SK-N-MC (cell line): ENCODE measurements at regions not wholly inside any gene's neighbourhood (a gene's known extent, or its start where the extent isn't known, plus 50 kb on each side); places are given as distances from the start of the nearest gene placed in this dataset.
"Not testable (repeated sequence)": the region's sequence is repeated elsewhere in the genome, so short reads cannot be mapped to it uniquely, and the experiment has no call there.

Source experiments
- DNase-seq: peaks from one replicate; pipeline ENCODE4 v3.0.0-alpha.2; 2011; ENCODE audit warnings: low read depth, low spot score
- H3K27ac ChIP-seq: fragments of 200-600 bp; sonication (generic); 2 replicates; pipeline ENCODE4 v1.5.1; 2016; ENCODE audit warnings: mixed run types
- H3K36me3 ChIP-seq: fragments of 200-600 bp; sonication (generic); 2 replicates; pipeline ENCODE4 v1.6.1; 2017; ENCODE audit warnings: antibody characterized with exemption, low read length, mixed read lengths; ENCODE audit not compliant: insufficient read depth
- H3K4me3 ChIP-seq: fragments of 200-600 bp; sonication (generic); 2 replicates; pipeline ENCODE4 v1.5.1; 2016
- H3K9ac ChIP-seq: fragments of 200-600 bp; sonication (generic); 2 replicates; pipeline ENCODE4 v1.8.0; 2017; ENCODE audit warnings: mixed run types, mixed read lengths; ENCODE audit not compliant: insufficient read length
- H3K9me3 ChIP-seq: fragments of 200-600 bp; sonication (generic); 2 replicates; pipeline ENCODE4 v1.6.1; 2017; ENCODE audit warnings: low read depth, mild to moderate bottlenecking, antibody characterized with exemption, low read length, moderate library complexity, mixed read lengths
- EZH2 ChIP-seq: fragments of 200-600 bp; sonication (generic); IDR thresholded peaks from one replicate; pipeline ENCODE4 v1.6.1; 2017; ENCODE audit warnings: antibody characterized with exemption
- FOXP2 ChIP-seq: optimal IDR thresholded peaks from 2 replicates; pipeline ENCODE3; 2011; ENCODE audit warnings: mild to moderate bottlenecking, moderate library complexity; ENCODE audit not compliant: insufficient read depth; ENCODE audit errors: extremely low read length, control extremely low read depth
- POLR2AphosphoS5 ChIP-seq: IDR thresholded peaks from 2 replicates; pipeline ENCODE4 v1.6.1; 2012; ENCODE audit warnings: mild to moderate bottlenecking, low read depth, low read length, borderline replicate concordance

DNA sequence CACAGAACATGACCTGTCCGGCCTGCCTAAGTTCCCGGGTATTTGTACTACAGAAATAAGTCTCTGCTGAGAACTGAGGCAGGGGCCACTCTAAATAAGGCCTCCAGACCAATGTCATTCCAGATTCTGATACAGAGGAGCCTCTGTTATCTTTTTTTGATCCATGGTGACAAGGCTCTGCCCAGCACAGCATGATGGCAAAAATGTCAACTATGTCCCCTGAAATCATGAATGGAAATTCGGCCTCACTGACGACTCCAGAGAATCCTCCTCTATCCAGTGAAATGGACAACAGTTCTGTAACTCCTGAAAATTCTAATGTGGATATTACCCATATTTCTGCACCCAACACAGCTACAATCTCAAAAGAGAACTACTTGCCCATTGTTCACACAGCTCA is 335.0 kb downstream of the DNAH5 start:
- H3K9me3 ChIP-seq = no peaks in the 10 kb centered on the region
- H3K9ac ChIP-seq = no peak overlapping the region
- DNase-seq = no peak
- H3K4me3 ChIP-seq = no peak overlapping the region
- no peak for TF ChIP-seq FOXP2
- no peak for TF ChIP-seq POLR2AphosphoS5
- no peak for TF ChIP-seq EZH2
- no peak overlapping the region for H3K27ac ChIP-seq
- no peaks in the 10 kb centered on the region for H3K36me3 ChIP-seq

DNA sequence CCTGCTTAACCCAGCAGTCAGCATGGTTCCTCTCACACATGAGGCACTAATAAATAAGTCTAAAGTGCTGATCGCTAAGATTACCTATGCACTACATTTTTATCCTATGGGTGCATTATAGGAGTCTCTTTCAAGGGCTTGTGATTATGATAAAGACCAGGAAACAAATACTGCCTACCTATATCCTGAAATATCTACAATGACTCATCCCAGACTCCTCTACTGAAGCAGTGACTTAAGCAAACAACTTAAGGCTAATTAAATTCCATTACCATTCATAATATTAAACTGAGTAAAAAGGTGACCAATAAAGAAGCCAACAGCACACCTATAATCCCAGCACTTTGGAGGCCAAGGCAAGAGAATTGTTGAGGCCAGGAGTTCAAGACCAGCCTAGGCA is 338.4 kb downstream of the DNAH5 start:
- Histone ChIP-seq H3K9me3 (no peaks in the 10 kb centered on the region), H3K36me3 (no peaks in the 10 kb centered on the region), H3K4me3 (no peak overlapping the region), H3K27ac (no peak overlapping the region), H3K9ac (no peak overlapping the region)
- TF ChIP-seq EZH2 = no peak
- no peak for TF ChIP-seq POLR2AphosphoS5
- TF ChIP-seq FOXP2 = no peak
- no peak for DNase-seq

DNA sequence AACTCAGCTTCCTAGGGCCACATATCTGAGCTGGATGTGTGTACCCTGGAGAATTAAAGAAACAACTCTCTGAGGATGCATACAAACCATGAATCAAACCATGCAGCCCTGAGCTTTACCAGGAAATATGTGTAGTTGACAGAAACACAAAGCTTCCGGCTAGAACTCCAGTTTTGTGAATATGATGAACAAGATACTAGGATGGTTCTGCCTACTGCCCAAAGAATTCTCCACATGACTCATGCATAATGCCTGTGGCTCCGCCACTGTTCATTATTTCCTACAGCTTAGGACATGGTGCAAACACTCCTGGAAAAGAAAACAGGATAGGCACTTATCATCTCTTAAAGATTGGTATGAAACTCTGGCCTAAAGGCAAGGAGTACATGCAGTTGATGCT is 343.4 kb downstream of the DNAH5 start:
- Histone ChIP-seq H3K9ac (no peak overlapping the region), H3K27ac (no peak overlapping the region), H3K36me3 (no peaks in the 10 kb centered on the region), H3K4me3 (no peak overlapping the region), H3K9me3 (no peaks in the 10 kb centered on the region)
- no peak for DNase-seq
- TF ChIP-seq POLR2AphosphoS5 (no peak), FOXP2 (no peak), EZH2 (no peak)

DNA sequence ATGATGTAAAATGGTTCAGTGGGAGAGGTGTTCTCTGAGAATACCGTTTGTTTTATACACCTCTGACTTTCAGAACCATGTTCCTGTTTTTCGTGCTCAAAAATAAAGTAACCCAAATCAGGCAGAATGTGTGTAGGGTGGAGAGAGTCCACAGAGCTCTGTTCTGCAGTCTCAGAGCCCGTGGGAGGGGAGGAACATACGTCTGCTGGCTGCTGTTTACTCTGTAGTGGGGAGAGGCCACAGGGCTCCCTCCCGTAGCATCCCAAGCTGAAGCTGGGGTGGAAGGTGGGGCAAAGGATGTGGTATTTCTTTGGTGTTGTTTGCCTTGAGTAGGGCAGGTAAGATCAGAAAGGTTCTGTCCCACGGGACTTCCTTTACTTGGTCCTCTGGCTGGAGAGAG is 348.5 kb downstream of the DNAH5 start:
- Histone ChIP-seq H3K9me3 (no peaks in the 10 kb centered on the region), H3K27ac (no peak overlapping the region), H3K4me3 (no peak overlapping the region), H3K9ac (no peak overlapping the region), H3K36me3 (no peaks in the 10 kb centered on the region)
- DNase-seq = no peak
- no peak for TF ChIP-seq EZH2
- no peak for TF ChIP-seq FOXP2
- no peak for TF ChIP-seq POLR2AphosphoS5

DNA sequence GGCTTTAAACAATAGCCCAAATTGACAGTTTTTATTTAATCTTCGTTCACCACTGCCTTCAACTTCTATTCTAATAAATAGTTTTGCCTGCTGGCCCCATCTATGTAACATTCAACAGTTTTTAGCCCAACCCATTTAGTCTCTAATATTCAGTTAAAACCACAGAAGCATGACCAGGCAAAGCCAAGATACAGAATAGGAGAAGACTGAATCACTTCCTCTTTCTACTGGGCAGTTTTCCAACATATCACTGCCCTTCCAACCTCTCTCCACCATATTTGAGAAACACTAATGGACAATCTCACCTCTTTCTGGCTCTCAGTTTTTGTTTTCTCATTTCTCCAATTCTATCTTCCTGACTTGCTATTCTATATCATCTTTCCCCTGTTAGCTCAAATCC is 352.9 kb downstream of the DNAH5 start:
- no peaks in the 10 kb centered on the region for H3K36me3 ChIP-seq
- no peak overlapping the region for H3K27ac ChIP-seq
- no peaks in the 10 kb centered on the region for H3K9me3 ChIP-seq
- no peak overlapping the region for H3K4me3 ChIP-seq
- H3K9ac ChIP-seq = no peak overlapping the region
- no peak for DNase-seq
- TF ChIP-seq FOXP2 = no peak
- no peak for TF ChIP-seq POLR2AphosphoS5
- TF ChIP-seq EZH2 = no peak

DNA sequence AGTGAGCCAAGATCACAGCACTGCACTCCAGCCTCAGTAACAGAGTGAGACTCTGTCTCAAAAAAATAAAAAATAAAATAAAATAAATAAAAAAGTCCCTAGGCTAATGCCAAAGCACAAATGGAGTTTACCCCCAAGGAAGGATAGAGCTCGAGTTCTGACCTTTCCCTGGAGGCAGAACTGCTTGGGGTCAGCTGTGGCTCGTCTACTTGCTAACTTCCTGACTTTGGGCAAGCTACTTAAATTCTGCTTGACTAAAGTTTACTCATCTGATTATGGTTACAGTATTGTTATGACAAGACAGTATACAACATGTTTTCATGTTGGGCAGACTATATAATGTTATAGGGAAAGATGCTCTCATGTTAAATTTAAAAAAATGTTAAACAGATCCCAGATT is 359.2 kb downstream of the DNAH5 start:
- TF ChIP-seq POLR2AphosphoS5 (no peak), FOXP2 (no peak), EZH2 (no peak)
- Histone ChIP-seq H3K9ac (no peak overlapping the region), H3K9me3 (no peaks in the 10 kb centered on the region), H3K4me3 (no peak overlapping the region), H3K36me3 (no peaks in the 10 kb centered on the region), H3K27ac (no peak overlapping the region)
- no peak for DNase-seq

DNA sequence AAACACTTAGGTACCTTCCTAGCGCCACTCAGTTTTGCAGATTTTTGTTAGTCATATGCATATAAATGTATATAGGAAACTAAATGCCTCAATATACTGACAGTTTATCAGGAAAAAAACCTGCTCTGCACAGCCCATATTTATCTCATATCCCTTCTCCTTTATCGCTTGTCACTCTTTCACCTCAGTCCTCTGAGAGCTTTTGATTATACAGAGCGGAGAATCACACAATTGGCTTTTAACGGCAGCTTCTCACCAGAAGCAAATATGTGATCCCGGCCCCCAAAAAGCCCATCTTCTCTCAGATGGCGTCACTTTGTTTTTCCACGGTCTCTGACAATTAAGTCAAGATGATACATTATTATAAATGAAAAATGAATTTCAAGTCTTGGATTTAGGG is 362.6 kb downstream of the DNAH5 start:
- Histone ChIP-seq H3K9ac (no peak overlapping the region), H3K27ac (no peak overlapping the region), H3K9me3 (no peaks in the 10 kb centered on the region), H3K36me3 (no peaks in the 10 kb centered on the region), H3K4me3 (no peak overlapping the region)
- DNase-seq = no peak
- TF ChIP-seq FOXP2 (no peak), EZH2 (no peak), POLR2AphosphoS5 (no peak)

DNA sequence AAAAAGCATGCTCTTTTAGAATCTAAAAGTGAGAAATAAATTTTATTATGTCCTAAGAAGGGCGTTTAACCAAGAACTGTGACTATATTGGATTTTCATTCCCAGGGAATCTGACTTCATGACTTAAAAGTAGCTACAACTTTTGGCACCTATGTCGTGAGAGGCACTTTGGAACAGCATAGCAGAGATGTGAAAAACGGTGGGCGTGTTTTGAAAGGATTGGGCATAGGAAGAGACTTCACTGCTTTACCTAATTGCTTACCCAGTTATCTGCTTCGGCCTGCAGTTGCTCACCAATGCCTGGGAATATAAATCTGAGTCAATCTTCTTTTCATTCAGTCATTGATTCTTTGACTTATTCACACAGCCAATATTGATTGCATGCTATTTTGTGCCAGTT is 363.4 kb downstream of the DNAH5 start:
- no peaks in the 10 kb centered on the region for H3K36me3 ChIP-seq
- TF ChIP-seq FOXP2 (no peak), EZH2 (no peak)
- H3K4me3 ChIP-seq = no peak overlapping the region
- no peak overlapping the region for H3K9ac ChIP-seq
- no peaks in the 10 kb centered on the region for H3K9me3 ChIP-seq
- H3K27ac ChIP-seq = no peak overlapping the region
- DNase-seq = no peak

DNA sequence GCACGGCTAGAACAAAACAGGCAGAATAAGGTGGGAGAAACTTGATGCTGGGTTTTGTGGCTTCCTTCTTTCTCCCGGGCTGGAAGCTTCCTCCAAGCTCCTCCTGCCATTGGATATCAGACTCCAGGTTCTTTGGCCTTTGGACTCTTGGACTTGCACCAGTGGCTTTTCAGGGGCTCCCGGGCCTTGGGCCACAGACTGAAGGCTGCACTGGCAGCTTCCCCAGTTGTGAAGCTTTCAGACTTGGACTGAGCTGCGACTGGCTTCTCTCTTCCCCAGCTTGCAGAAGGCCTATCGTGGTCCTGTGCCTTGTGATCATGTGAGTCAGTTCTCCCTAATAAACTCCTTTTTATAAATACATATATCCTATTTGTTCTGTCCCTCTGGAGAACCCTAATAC is 364.4 kb downstream of the DNAH5 start:
- no peak for TF ChIP-seq FOXP2
- TF ChIP-seq EZH2 = no peak
- TF ChIP-seq POLR2AphosphoS5 = no peak
- no peaks in the 10 kb centered on the region for H3K9me3 ChIP-seq
- no peak for DNase-seq

DNA sequence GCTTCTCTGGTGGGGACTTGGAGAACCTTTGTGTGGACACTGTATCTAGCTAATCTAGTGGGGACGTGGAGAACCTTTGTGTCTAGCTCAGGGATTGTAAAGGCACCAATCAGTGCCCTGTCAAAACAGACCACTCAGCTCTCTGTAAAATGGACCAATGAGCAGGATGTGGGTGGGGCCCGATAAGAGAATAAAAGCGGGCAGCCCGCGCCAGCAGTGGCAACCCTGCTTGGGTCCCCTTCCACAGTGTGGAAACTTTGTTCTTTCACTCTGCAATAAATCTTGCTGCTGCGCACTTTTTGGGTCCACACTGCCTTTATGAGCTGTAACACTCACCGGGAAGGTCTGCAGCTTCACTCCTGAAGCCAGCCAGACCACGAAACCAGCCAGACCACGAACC is 365.4 kb downstream of the DNAH5 start:
- H3K9me3 ChIP-seq, H3K27ac ChIP-seq, H3K36me3 ChIP-seq, DNase-seq, H3K4me3 ChIP-seq, H3K9ac ChIP-seq: not testable (repeated sequence)

More for the DNA sequence above, 364.4 kb downstream of the DNAH5 start:
- Histone ChIP-seq H3K9ac (no peak overlapping the region), H3K36me3 (no peaks in the 10 kb centered on the region), H3K4me3 (no peak overlapping the region), H3K27ac (no peak overlapping the region)

DNA sequence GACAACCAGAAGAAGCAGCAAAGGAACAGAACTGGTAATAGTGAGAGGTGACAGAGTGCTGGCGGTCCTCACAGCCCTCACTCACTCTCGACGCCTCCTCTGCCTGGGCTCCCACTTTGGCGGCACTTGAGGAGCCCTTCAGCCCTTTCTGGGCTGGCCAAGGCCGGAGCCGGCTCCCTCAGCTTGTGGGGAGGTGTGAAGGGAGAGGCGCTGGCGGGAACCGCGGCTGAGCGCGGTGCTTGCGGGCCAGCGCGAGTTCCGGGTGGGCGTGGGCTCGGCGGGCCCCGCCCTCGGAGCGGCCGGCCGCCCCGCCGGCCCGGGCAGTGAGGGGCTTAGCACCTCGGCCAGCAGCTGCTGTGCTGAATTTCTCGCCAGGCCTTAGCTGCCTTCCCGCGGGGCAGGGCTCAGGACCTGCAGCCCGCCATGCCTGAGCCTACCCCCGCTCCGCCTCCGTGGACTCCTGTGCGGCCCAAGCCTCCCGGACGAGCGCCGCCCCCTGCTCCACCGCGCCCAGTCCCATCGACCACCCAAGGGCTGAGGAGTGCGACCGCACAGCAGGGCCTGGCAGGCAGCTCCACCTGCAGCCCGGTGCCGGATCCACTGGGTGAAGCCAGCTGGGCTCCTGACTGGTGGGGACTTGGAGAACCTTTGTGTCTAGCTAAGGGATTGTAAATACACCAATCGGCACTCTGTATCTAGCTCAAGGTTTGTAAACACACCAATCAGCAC is 366.0 kb downstream of the DNAH5 start:
- H3K9ac ChIP-seq, H3K27ac ChIP-seq, H3K9me3 ChIP-seq, DNase-seq, H3K36me3 ChIP-seq, H3K4me3 ChIP-seq: not testable (repeated sequence)
